ENCODE measurements at regions not wholly inside any gene's neighbourhood (a gene's known extent, or its start where the extent isn't known, plus 50 kb on each side); places are given as distances from the start of the nearest gene placed in this dataset.

DNA sequence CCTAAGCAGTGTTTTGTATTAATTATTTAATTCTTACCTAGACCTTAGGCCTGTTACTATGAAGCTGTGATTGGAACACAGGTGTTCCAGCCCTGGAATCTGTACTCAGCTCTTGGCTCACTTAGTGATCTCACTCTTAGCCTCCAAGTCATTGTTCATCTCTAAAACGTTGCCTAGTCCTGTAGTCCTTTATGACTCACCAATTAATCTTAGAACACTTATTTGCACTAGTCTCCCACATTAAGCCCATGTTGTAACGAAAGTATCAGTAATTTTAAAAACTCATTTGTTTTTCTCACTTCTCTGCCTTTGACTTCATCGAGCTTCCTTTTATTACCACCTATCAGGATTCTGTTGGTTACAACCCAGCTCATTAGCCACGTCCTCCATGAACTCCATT, 1224.7 kb upstream of the TENM3 start:
- TF ChIP-seq, protein P1, sequence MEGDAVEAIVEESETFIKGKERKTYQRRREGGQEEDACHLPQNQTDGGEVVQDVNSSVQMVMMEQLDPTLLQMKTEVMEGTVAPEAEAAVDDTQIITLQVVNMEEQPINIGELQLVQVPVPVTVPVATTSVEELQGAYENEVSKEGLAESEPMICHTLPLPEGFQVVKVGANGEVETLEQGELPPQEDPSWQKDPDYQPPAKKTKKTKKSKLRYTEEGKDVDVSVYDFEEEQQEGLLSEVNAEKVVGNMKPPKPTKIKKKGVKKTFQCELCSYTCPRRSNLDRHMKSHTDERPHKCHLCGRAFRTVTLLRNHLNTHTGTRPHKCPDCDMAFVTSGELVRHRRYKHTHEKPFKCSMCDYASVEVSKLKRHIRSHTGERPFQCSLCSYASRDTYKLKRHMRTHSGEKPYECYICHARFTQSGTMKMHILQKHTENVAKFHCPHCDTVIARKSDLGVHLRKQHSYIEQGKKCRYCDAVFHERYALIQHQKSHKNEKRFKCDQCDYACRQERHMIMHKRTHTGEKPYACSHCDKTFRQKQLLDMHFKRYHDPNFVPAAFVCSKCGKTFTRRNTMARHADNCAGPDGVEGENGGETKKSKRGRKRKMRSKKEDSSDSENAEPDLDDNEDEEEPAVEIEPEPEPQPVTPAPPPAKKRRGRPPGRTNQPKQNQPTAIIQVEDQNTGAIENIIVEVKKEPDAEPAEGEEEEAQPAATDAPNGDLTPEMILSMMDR (conservative IDR thresholded peaks at IDR 0.05; ENCODE audit: low read depth, low read length), result no peak
- TF ChIP-seq EZH2 (IDR thresholded peaks at IDR 0.05; ENCODE audit: borderline replicate concordance, low read depth, low read length, poor library complexity, severe bottlenecking), result no peak
